ENCODE measurements at regions not wholly inside any gene's neighbourhood (a gene's known extent, or its start where the extent isn't known, plus 50 kb on each side); places are given as distances from the start of the nearest gene placed in this dataset.

DNA sequence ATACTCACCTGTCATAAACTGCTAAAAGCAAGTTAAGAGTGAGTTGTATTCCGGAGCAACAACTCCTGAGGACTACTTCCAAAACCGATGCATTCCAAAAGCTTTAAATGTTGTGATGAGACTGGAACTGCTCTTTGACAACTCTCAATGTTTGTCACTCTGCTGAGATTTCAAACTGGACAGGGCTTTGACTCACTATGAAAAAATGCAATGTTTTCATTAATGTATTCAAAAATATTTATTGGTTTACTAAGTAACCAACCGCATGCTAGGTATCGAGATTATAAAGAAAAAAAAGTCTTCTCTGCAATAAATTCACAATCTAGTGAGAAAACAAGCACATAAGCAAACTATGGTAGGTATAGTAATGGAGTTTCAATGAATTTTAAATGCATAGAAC lies 107.9 kb upstream of the GNAI1 start:
- TF ChIP-seq POLR2A (IDR thresholded peaks at IDR 0.05; ENCODE audit: low read length) (no peak), GATA1 (IDR thresholded peaks at IDR 0.05; ENCODE audit: low read depth, low read length) (no peak)
